GM23338 (cell line): ENCODE measurements at regions not wholly inside any gene's neighbourhood (a gene's known extent, or its start where the extent isn't known, plus 50 kb on each side); places are given as distances from the start of the nearest gene placed in this dataset.

ENCODE experiments used
- ATAC-seq: fragments of 200-7000 bp; cut with Tn5 transposase; 3 replicates; pipeline ENCODE4 v1.9.1; 2020
- DNase-seq: peaks from one replicate; pipeline ENCODE4 v3.0.0-alpha.2; 2015; ENCODE audit warnings: low spot score
- H2AFZ ChIP-seq: fragments of 200-600 bp; sonication (generic); 2 replicates; pipeline ENCODE4 v1.8.0; 2016; ENCODE audit warnings: antibody characterized with exemption, mild to moderate bottlenecking, moderate library complexity
- H3F3A ChIP-seq: fragments of 200-600 bp; sonication (generic); replicated peaks from 2 replicates; pipeline ENCODE4 v1.8.0; 2017; ENCODE audit warnings: antibody characterized with exemption, mixed run types, low read depth
- H3K27ac ChIP-seq: fragments of 200-600 bp; sonication (generic); 2 replicates; pipeline ENCODE4 v1.6.1; 2016; ENCODE audit warnings: low read depth
- H3K27me3 ChIP-seq: fragments of 200-600 bp; sonication (generic); 2 replicates; pipeline ENCODE4 v1.8.0; 2016; ENCODE audit warnings: mild to moderate bottlenecking, mixed run types, moderate library complexity; ENCODE audit not compliant: insufficient read depth
- H3K36me3 ChIP-seq: fragments of 200-600 bp; sonication (generic); 2 replicates; pipeline ENCODE4 v1.8.0; 2016; ENCODE audit warnings: mild to moderate bottlenecking; ENCODE audit not compliant: insufficient read depth
- H3K4me1 ChIP-seq: fragments of 200-600 bp; sonication (generic); 2 replicates; pipeline ENCODE4 v1.8.0; 2016; ENCODE audit warnings: mild to moderate bottlenecking, moderate library complexity; ENCODE audit not compliant: insufficient read depth
- H3K4me2 ChIP-seq: fragments of 200-600 bp; sonication (generic); 2 replicates; pipeline ENCODE4 v1.7.1; 2017; ENCODE audit warnings: mixed run types
- H3K4me3 ChIP-seq: fragments of 200-600 bp; sonication (generic); 2 replicates; pipeline ENCODE4 v1.6.1; 2016; ENCODE audit warnings: mixed run types
- H3K79me2 ChIP-seq: fragments of 200-600 bp; sonication (generic); replicated peaks from 2 replicates; pipeline ENCODE4 v1.8.0; 2017; ENCODE audit warnings: mild to moderate bottlenecking; ENCODE audit not compliant: insufficient read depth
- H3K9me2 ChIP-seq: fragments of 200-600 bp; sonication (generic); 2 replicates; pipeline ENCODE4 v1.8.0; 2017; ENCODE audit not compliant: insufficient read depth
- H4K20me1 ChIP-seq: fragments of 200-600 bp; sonication (generic); replicated peaks from 2 replicates; pipeline ENCODE4 v1.8.0; 2017; ENCODE audit warnings: mild to moderate bottlenecking; ENCODE audit not compliant: insufficient read depth
- H3K27ac Mint-ChIP-seq: 2 replicates; pipeline ENCODE4 v1.8.0; 2020; ENCODE audit warnings: inconsistent platforms, mild to moderate bottlenecking, moderate library complexity, mixed read lengths
- H3K27me3 Mint-ChIP-seq: 3 replicates; pipeline ENCODE4 v1.8.0; 2022; ENCODE audit warnings: low read depth, mild to moderate bottlenecking, moderate library complexity, mixed read lengths, inconsistent platforms; ENCODE audit not compliant: insufficient read depth, poor library complexity
- H3K36me3 Mint-ChIP-seq: 3 replicates; pipeline ENCODE4 v1.8.0; 2021; ENCODE audit warnings: low read depth, mild to moderate bottlenecking, inconsistent platforms, moderate library complexity, mixed read lengths
- H3K4me1 Mint-ChIP-seq: 3 replicates; pipeline ENCODE4 v1.8.0; 2020; ENCODE audit warnings: mild to moderate bottlenecking, inconsistent platforms, mixed read lengths
- H3K4me3 Mint-ChIP-seq: 3 replicates; pipeline ENCODE4 v1.8.0; 2021; ENCODE audit warnings: moderate library complexity, mild to moderate bottlenecking, inconsistent platforms, mixed read lengths
- H3K9me3 Mint-ChIP-seq: 3 replicates; pipeline ENCODE4 v1.8.0; 2020; ENCODE audit warnings: moderate library complexity, mild to moderate bottlenecking, inconsistent platforms, mixed read lengths
- CREB1 ChIP-seq: fragments of 250-450 bp; sonication (Bioruptor Pico); IDR thresholded peaks from 2 replicates; pipeline ENCODE4 v1.5.0; 2020; ENCODE audit warnings: low read depth, mild to moderate bottlenecking, moderate library complexity
- CTCF ChIP-seq, 2 experiments: fragments of 200-600 bp in 1 of 2; sonication (generic) in 1 of 2; conservative IDR thresholded peaks; 2 replicates each; pipeline versions ENCODE4 v1.5.1 to v1.6.1; 2016 to 2017; ENCODE audit warnings: antibody characterized with exemption in 2 of 2, low read depth in 2 of 2, mild to moderate bottlenecking in 2 of 2, moderate library complexity in 1 of 2
- ETS1 ChIP-seq: IDR thresholded peaks from 2 replicates; pipeline ENCODE4 v1.6.1; 2016; ENCODE audit warnings: antibody characterized with exemption
- EZH2 ChIP-seq: fragments of 200-600 bp; sonication (generic); IDR thresholded peaks from one replicate; pipeline ENCODE4 v1.8.0; 2017; ENCODE audit warnings: antibody characterized with exemption, mild to moderate bottlenecking, low read depth; ENCODE audit not compliant: unreplicated experiment
- EZH2phosphoT487 ChIP-seq: fragments of 200-600 bp; sonication (generic); IDR thresholded peaks from one replicate; pipeline ENCODE4 v1.8.1; 2018; ENCODE audit warnings: antibody characterized with exemption; ENCODE audit not compliant: unreplicated experiment
- JUNB ChIP-seq: IDR thresholded peaks from one replicate; pipeline ENCODE4 v1.6.1; 2016; ENCODE audit warnings: antibody characterized with exemption; ENCODE audit not compliant: unreplicated experiment
- NANOG ChIP-seq: IDR thresholded peaks from 2 replicates; pipeline ENCODE4 v1.6.1; 2016; ENCODE audit warnings: antibody characterized with exemption, borderline replicate concordance
- POLR2AphosphoS5 ChIP-seq: IDR thresholded peaks from 2 replicates; pipeline ENCODE4 v1.6.1; 2016; ENCODE audit warnings: antibody characterized with exemption, low read depth
- REST ChIP-seq: IDR thresholded peaks from one replicate; pipeline ENCODE4 v1.6.1; 2018; ENCODE audit warnings: antibody characterized with exemption; ENCODE audit not compliant: unreplicated experiment
- STAT1 ChIP-seq: IDR thresholded peaks from one replicate; pipeline ENCODE4 v1.6.1; 2016; ENCODE audit warnings: antibody characterized with exemption; ENCODE audit not compliant: unreplicated experiment
- ZNF114 ChIP-seq: fragments of 250-450 bp; sonication (Bioruptor Pico); IDR thresholded peaks from 2 replicates; pipeline ENCODE4 v1.5.0; 2020; ENCODE audit warnings: mild to moderate bottlenecking, moderate library complexity
- ZNF331 ChIP-seq: fragments of 250-450 bp; sonication (Bioruptor Pico); IDR thresholded peaks from 2 replicates; pipeline ENCODE4 v1.5.0; 2020; ENCODE audit warnings: low read depth, mild to moderate bottlenecking, moderate library complexity
- ZNF462 ChIP-seq: fragments of 250-450 bp; sonication (Bioruptor Pico); IDR thresholded peaks from 2 replicates; pipeline ENCODE4 v1.5.0; 2020; ENCODE audit warnings: mild to moderate bottlenecking, moderate library complexity

GRCh38 chr5:8332666-8333445 is 463.9 kb downstream of the MTRR start:
- Histone ChIP-seq H3K9me2 (no peaks in the 10 kb centered on the region), H3K79me2 (no peaks in the 10 kb centered on the region), H3K4me1 (peaks cover under 1% of the 10 kb centered on the region; the same call in 1 of the 2 replicates), H3K36me3 (no peaks in the 10 kb centered on the region), H3F3A (no peaks in the 10 kb centered on the region), H2AFZ (no peak overlapping the region), H3K4me2 (no peak overlapping the region), H4K20me1 (no peaks in the 10 kb centered on the region), H3K4me3 (no peak overlapping the region), H3K27ac (no peak overlapping the region), H3K27me3 (no peaks in the 10 kb centered on the region)
- no peak for DNase-seq
- Mint-ChIP-seq H3K27ac (no peak overlapping the region), H3K9me3 (no peaks in the 10 kb centered on the region), H3K27me3 (peaks cover 2% of the 10 kb centered on the region), H3K36me3 (no peaks in the 10 kb centered on the region), H3K4me1 (peaks cover 4% of the 10 kb centered on the region), H3K4me3 (no peak overlapping the region)
- ATAC-seq, result no peak
- TF ChIP-seq ZNF114 (CRISPR knock-in tag), result no peak
- no peak for TF ChIP-seq EZH2
- no peak for TF ChIP-seq REST
- no peak for TF ChIP-seq ZNF331 (CRISPR knock-in tag)
- TF ChIP-seq STAT1, result no peak
- no peak for TF ChIP-seq EZH2phosphoT487
- TF ChIP-seq ETS1, result no peak
- no peak for TF ChIP-seq NANOG
- TF ChIP-seq CREB1, result no peak
- TF ChIP-seq JUNB, result no peak
- no peak for TF ChIP-seq CTCF (conservative IDR thresholded peaks at IDR 0.05; ENCODE audit: low read depth in 2 of 2)
- no peak for TF ChIP-seq ZNF462 (CRISPR knock-in tag)
- TF ChIP-seq POLR2AphosphoS5, result no peak
